Cardiac muscle cell (in vitro differentiated cells and primary cell): ENCODE measurements at regions not wholly inside any gene's neighbourhood (a gene's known extent, or its start where the extent isn't known, plus 50 kb on each side); places are given as distances from the start of the nearest gene placed in this dataset.
A peak's percentile ranks its signal among the peaks of the same experiment; 100 is the strongest.

ENCODE experiments used
- DNase-seq, 2 donors: peaks; one replicate each; pipeline versions ENCODE4 v3.0.0 to v3.0.0-alpha.2; 2010 to 2017; ENCODE audit warnings: low read depth in 1 of 2, low spot score in 1 of 2
- H3K27ac ChIP-seq: fragments of 200-600 bp; sonication (generic); 2 replicates; pipeline ENCODE4 v1.5.1; 2016
- H3K27me3 ChIP-seq: fragments of 200-600 bp; sonication (generic); 2 replicates; pipeline ENCODE4 v1.6.0; 2016; ENCODE audit warnings: control low read depth
- H3K36me3 ChIP-seq: fragments of 200-600 bp; sonication (generic); 2 replicates; pipeline ENCODE4 v1.5.1; 2016; ENCODE audit warnings: control low read depth
- H3K4me1 ChIP-seq: fragments of 200-600 bp; sonication (generic); 2 replicates; pipeline ENCODE4 v1.8.1; 2017; ENCODE audit warnings: low read depth, mild to moderate bottlenecking, mixed run types
- H3K4me3 ChIP-seq: fragments of 200-600 bp; sonication (generic); 2 replicates; pipeline ENCODE4 v1.5.1; 2016; ENCODE audit warnings: mild to moderate bottlenecking
- H3K9me3 ChIP-seq: fragments of 200-600 bp; sonication (generic); 2 replicates; pipeline ENCODE4 v1.5.1; 2017; ENCODE audit warnings: low read depth, mild to moderate bottlenecking, control low read depth
- CTCF ChIP-seq: IDR thresholded peaks from 2 replicates; pipeline ENCODE4 v1.5.1; 2012; ENCODE audit warnings: low read depth, mild to moderate bottlenecking, low read length

- Histone ChIP-seq H3K27ac (no peak overlapping the region), H3K27me3 (no peaks in the 10 kb centered on the region), H3K4me3 (no peak overlapping the region), H3K4me1 (no peaks in the 10 kb centered on the region), H3K36me3 (no peaks in the 10 kb centered on the region), H3K9me3 (no peaks in the 10 kb centered on the region)
- DNase-seq = peak in 1 of 2 donors; percentile 3
- TF ChIP-seq CTCF = no peak
These were observed 874.1 kb downstream of the ZPLD1 start for GRCh38 chr3:103308921-103309320.

GRCh38 chr3:103319912-103320311, 885.1 kb downstream of the ZPLD1 start:
- H3K4me3 ChIP-seq = no peak overlapping the region
- H3K27ac ChIP-seq = no peak overlapping the region
- no peaks in the 10 kb centered on the region for H3K9me3 ChIP-seq
- H3K4me1 ChIP-seq = no peaks in the 10 kb centered on the region
- no peak for TF ChIP-seq CTCF
- no peaks in the 10 kb centered on the region for H3K36me3 ChIP-seq
- no peak for DNase-seq
- H3K27me3 ChIP-seq = no peaks in the 10 kb centered on the region

- Histone ChIP-seq H3K9me3 (no peaks in the 10 kb centered on the region), H3K36me3 (no peaks in the 10 kb centered on the region), H3K4me3 (no peak overlapping the region), H3K4me1 (no peaks in the 10 kb centered on the region), H3K27me3 (no peaks in the 10 kb centered on the region), H3K27ac (no peak overlapping the region)
- no peak for TF ChIP-seq CTCF
- no peak for DNase-seq
These were observed 902.5 kb downstream of the ZPLD1 start for GRCh38 chr3:103337179-103337845.

GRCh38 chr3:103341078-103341606, 906.3 kb downstream of the ZPLD1 start:
- no peaks in the 10 kb centered on the region for H3K9me3 ChIP-seq
- H3K27ac ChIP-seq = no peak overlapping the region
- no peaks in the 10 kb centered on the region for H3K4me1 ChIP-seq
- H3K36me3 ChIP-seq = no peaks in the 10 kb centered on the region
- no peaks in the 10 kb centered on the region for H3K27me3 ChIP-seq
- TF ChIP-seq CTCF = no peak
- DNase-seq = no peak
- H3K4me3 ChIP-seq = no peak overlapping the region

- no peak for TF ChIP-seq CTCF
- H3K27ac ChIP-seq = no peak overlapping the region
- H3K27me3 ChIP-seq = no peaks in the 10 kb centered on the region
- no peaks in the 10 kb centered on the region for H3K36me3 ChIP-seq
- no peak for DNase-seq
- no peak overlapping the region for H3K4me3 ChIP-seq
- no peaks in the 10 kb centered on the region for H3K9me3 ChIP-seq
- H3K4me1 ChIP-seq = no peaks in the 10 kb centered on the region
These were observed 907.5 kb downstream of the ZPLD1 start for GRCh38 chr3:103342205-103342731.
